BLaER1 treated with 17β-estradiol and CSF1 and Interleukin-3, amounts not matched to agents 10 nM and 100 nM (cell line): ENCODE measurements at regions not wholly inside any gene's neighbourhood (a gene's known extent, or its start where the extent isn't known, plus 50 kb on each side); places are given as distances from the start of the nearest gene placed in this dataset.

Source experiments
- H3K27ac ChIP-seq, 11 experiments: shearing (Covaris generic); formaldehyde crosslinking; 2 replicates each; pipeline ENCODE4 v1.8.1; 2022
- H3K27me3 ChIP-seq, 11 experiments: shearing (Covaris generic); formaldehyde crosslinking; 2 replicates each; pipeline ENCODE4 v1.8.1; 2022
- H3K36me3 ChIP-seq, 11 experiments: shearing (Covaris generic); formaldehyde crosslinking; 2 replicates each; pipeline ENCODE4 v1.8.1; 2022
- H3K4me1 ChIP-seq, 10 experiments: shearing (Covaris generic); formaldehyde crosslinking; 2 replicates each; pipeline ENCODE4 v1.8.1; 2022
- H3K4me2 ChIP-seq, 11 experiments: shearing (Covaris generic); formaldehyde crosslinking; 2 replicates each; pipeline ENCODE4 v1.8.1; 2022
- H3K4me3 ChIP-seq, 10 experiments: shearing (Covaris generic); formaldehyde crosslinking; 2 replicates each; pipeline ENCODE4 v1.8.1; 2022
- H3K9ac ChIP-seq, 11 experiments: shearing (Covaris generic); formaldehyde crosslinking; 2 replicates each; pipeline ENCODE4 v1.8.1; 2022
- H3K9me3 ChIP-seq, 11 experiments: shearing (Covaris generic); formaldehyde crosslinking; replicated peaks in 1 of 11; 2 replicates each; pipeline ENCODE4 v1.8.1; 2022
- H4K20me1 ChIP-seq, 11 experiments: shearing (Covaris generic); formaldehyde crosslinking; 2 replicates each; pipeline ENCODE4 v1.8.1; 2022
- Cebpa-rat ChIP-seq, 11 experiments: shearing (Covaris generic); IDR thresholded peaks; 2 replicates each; pipeline ENCODE4 v1.8.1; 2022

- H3K36me3 ChIP-seq, result no peaks in the 10 kb centered on the region
- H3K9me3 ChIP-seq, result peaks cover 5 to 29% (median 20%) of the 10 kb centered on the region in 11 experiments; a peak in 20 of 22 replicates
- H3K4me1 ChIP-seq, result no peaks in the 10 kb centered on the region
- H3K27me3 ChIP-seq, result no peaks in the 10 kb centered on the region
- no peaks in the 10 kb centered on the region for H4K20me1 ChIP-seq
- no peak overlapping the region for H3K4me2 ChIP-seq
- TF ChIP-seq Cebpa-rat (IDR thresholded peaks at IDR 0.05), result no peak
- H3K4me3 ChIP-seq, result no peak overlapping the region
- no peak overlapping the region for H3K9ac ChIP-seq
- H3K27ac ChIP-seq, result no peak overlapping the region
These were observed 77.6 kb upstream of the CRIM1 start for GRCh38 chr2:36277881-36278523.

- no peaks in the 10 kb centered on the region for H3K4me1 ChIP-seq
- TF ChIP-seq Cebpa-rat (IDR thresholded peaks at IDR 0.05), result no peak
- no peaks in the 10 kb centered on the region for H4K20me1 ChIP-seq
- H3K36me3 ChIP-seq, result no peaks in the 10 kb centered on the region
- H3K4me3 ChIP-seq, result no peak overlapping the region
- no peaks in the 10 kb centered on the region for H3K27me3 ChIP-seq
- no peak overlapping the region for H3K4me2 ChIP-seq
- peaks cover 5 to 29% (median 20%) of the 10 kb centered on the region in 11 experiments; a peak in 20 of 22 replicates for H3K9me3 ChIP-seq
- no peak overlapping the region for H3K9ac ChIP-seq
- no peak overlapping the region for H3K27ac ChIP-seq
These were observed 78.3 kb upstream of the CRIM1 start for GRCh38 chr2:36277146-36277808.

DNA sequence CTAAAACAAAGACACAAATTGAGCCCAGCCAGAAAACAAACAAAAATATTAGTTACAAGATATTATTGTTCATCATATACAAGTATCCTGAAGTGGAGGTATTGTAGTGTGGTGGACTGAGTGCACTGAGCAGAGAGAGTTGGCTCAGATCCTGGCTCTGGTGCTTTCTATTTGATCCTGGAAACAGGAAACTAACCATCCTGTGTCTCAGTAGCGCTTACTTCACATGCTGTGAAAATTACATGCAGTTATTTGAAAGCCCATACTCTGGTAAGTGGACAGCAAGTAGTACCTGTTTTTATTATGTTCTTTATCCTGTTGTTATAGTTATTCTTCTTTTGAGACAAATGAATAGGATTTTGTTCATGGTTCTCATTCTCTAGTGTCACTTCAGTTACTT is 84.3 kb upstream of the CRIM1 start:
- H3K4me2 ChIP-seq, result no peak overlapping the region
- peaks cover 13 to 20% (median 19%) of the 10 kb centered on the region in 11 experiments; a peak in 21 of 22 replicates for H3K9me3 ChIP-seq
- no peak overlapping the region for H3K9ac ChIP-seq
- H3K4me1 ChIP-seq, result no peaks in the 10 kb centered on the region
- no peak overlapping the region for H3K27ac ChIP-seq
- H3K4me3 ChIP-seq, result no peak overlapping the region
- TF ChIP-seq Cebpa-rat (IDR thresholded peaks at IDR 0.05), result no peak
- H3K27me3 ChIP-seq, result no peaks in the 10 kb centered on the region
- H3K36me3 ChIP-seq, result no peaks in the 10 kb centered on the region
- no peaks in the 10 kb centered on the region for H4K20me1 ChIP-seq

DNA sequence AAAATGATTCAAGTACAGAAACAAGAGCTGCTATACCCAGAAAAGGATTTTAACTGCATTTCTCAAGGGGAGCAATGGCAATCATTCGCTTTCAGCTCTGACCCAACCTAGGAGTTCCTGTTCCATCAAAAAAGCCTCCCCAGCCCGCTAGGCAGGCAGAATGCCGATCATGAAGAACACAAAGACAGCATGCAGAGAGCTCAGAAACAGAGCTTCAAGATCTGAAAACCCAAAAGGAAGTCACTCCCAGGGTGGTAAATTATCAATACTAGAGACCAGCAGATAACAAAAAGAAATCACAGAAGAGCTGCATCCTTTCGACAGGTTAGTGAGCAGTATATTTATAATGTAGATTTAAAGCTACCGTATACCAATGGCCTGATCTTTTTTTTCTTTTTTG is 84.8 kb upstream of the CRIM1 start:
- Histone ChIP-seq H4K20me1 (no peaks in the 10 kb centered on the region), H3K4me2 (no peak overlapping the region), H3K27me3 (no peaks in the 10 kb centered on the region), H3K9ac (no peak overlapping the region), H3K4me1 (no peaks in the 10 kb centered on the region), H3K27ac (no peak overlapping the region), H3K9me3 (peaks cover 14 to 24% (median 22%) of the 10 kb centered on the region in 11 experiments; a peak in 21 of 22 replicates), H3K36me3 (no peaks in the 10 kb centered on the region), H3K4me3 (no peak overlapping the region)
- TF ChIP-seq Cebpa-rat (IDR thresholded peaks at IDR 0.05), result no peak

GRCh38 chr2:36267194-36267593 is 88.4 kb upstream of the CRIM1 start:
- no peaks in the 10 kb centered on the region for H3K27me3 ChIP-seq
- TF ChIP-seq Cebpa-rat (IDR thresholded peaks at IDR 0.05), result no peak
- peaks cover 0 to 8% (median 0%) of the 10 kb centered on the region in 10 experiments; a peak in 4 of 20 replicates for H3K4me1 ChIP-seq
- H3K4me2 ChIP-seq, result no peak overlapping the region
- no peak overlapping the region for H3K4me3 ChIP-seq
- no peak overlapping the region for H3K27ac ChIP-seq
- H3K9ac ChIP-seq, result no peak overlapping the region
- no peaks in the 10 kb centered on the region for H3K36me3 ChIP-seq
- H3K9me3 ChIP-seq, result peaks cover 14 to 24% (median 22%) of the 10 kb centered on the region in 11 experiments; a peak in 21 of 22 replicates
- no peaks in the 10 kb centered on the region for H4K20me1 ChIP-seq

GRCh38 chr2:36266536-36267121 is 88.9 kb upstream of the CRIM1 start:
- no peak overlapping the region for H3K4me2 ChIP-seq
- H3K4me1 ChIP-seq, result peaks cover 0 to 11% (median 0%) of the 10 kb centered on the region in 10 experiments; a peak in 4 of 20 replicates
- no peaks in the 10 kb centered on the region for H4K20me1 ChIP-seq
- no peak overlapping the region for H3K9ac ChIP-seq
- no peak overlapping the region for H3K27ac ChIP-seq
- no peaks in the 10 kb centered on the region for H3K27me3 ChIP-seq
- H3K9me3 ChIP-seq, result peaks cover 14 to 24% (median 22%) of the 10 kb centered on the region in 11 experiments; a peak in 21 of 22 replicates
- H3K36me3 ChIP-seq, result no peaks in the 10 kb centered on the region
- no peak overlapping the region for H3K4me3 ChIP-seq
- TF ChIP-seq Cebpa-rat (IDR thresholded peaks at IDR 0.05), result no peak

- Histone ChIP-seq H3K4me1 (peaks cover 0 to 11% (median 0%) of the 10 kb centered on the region in 10 experiments; a peak in 4 of 20 replicates), H3K9ac (no peak overlapping the region), H3K9me3 (peaks cover 13 to 18% (median 17%) of the 10 kb centered on the region in 11 experiments; a peak in 21 of 22 replicates), H3K4me2 (peak overlapping the region in 1 of 11 experiments; percentile 25; a peak in 1 of 22 replicates), H3K4me3 (no peak overlapping the region), H4K20me1 (no peaks in the 10 kb centered on the region), H3K36me3 (no peaks in the 10 kb centered on the region), H3K27ac (no peak overlapping the region), H3K27me3 (no peaks in the 10 kb centered on the region)
- TF ChIP-seq Cebpa-rat (IDR thresholded peaks at IDR 0.05), result no peak
These were observed 93.0 kb upstream of the CRIM1 start for GRCh38 chr2:36262581-36262980.

DNA sequence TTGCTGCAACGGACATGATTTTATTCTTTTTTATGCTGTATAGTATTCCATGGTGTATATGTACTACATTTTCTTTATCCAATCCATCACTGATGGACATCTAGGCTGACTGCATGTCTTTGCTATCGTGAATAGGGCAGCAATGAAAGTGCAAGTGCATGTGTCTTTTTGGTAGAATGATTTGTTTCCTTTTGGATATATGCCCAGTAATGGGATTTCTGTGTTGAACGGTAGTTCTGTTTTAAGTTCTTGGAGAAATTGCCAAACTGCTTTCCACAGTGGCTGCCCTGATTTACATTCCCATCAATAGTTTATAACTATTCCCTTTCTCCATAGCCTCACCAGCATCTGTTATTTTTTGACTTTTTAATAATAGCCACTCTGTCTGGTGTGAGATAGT is 99.7 kb upstream of the CRIM1 start:
- no peaks in the 10 kb centered on the region for H3K4me1 ChIP-seq
- no peak overlapping the region for H3K4me2 ChIP-seq
- no peak overlapping the region for H3K27ac ChIP-seq
- no peak overlapping the region for H3K4me3 ChIP-seq
- H3K36me3 ChIP-seq, result no peaks in the 10 kb centered on the region
- no peak for TF ChIP-seq Cebpa-rat (IDR thresholded peaks at IDR 0.05)
- no peaks in the 10 kb centered on the region for H3K27me3 ChIP-seq
- H3K9ac ChIP-seq, result no peak overlapping the region
- H4K20me1 ChIP-seq, result no peaks in the 10 kb centered on the region
- H3K9me3 ChIP-seq, result no peaks in the 10 kb centered on the region

GRCh38 chr2:36253086-36253485 is 102.5 kb upstream of the CRIM1 start:
- Histone ChIP-seq H3K27me3 (0 out of 22 replicates have a peak, but pooled peaks cover 0 to 2% (median 0%) of the 10 kb centered on the region in 11 experiments), H3K36me3 (no peaks in the 10 kb centered on the region), H4K20me1 (no peaks in the 10 kb centered on the region), H3K9ac (no peak overlapping the region), H3K27ac (no peak overlapping the region), H3K4me1 (peaks cover 0 to 2% (median under 1%) of the 10 kb centered on the region in 10 experiments; a peak in 5 of 20 replicates), H3K4me3 (no peak overlapping the region), H3K9me3 (peaks cover 0 to 5% (median 0%) of the 10 kb centered on the region in 11 experiments; a peak in 3 of 22 replicates), H3K4me2 (no peak overlapping the region)
- no peak for TF ChIP-seq Cebpa-rat (IDR thresholded peaks at IDR 0.05)
